ENCODE measurements at regions not wholly inside any gene's neighbourhood (a gene's known extent, or its start where the extent isn't known, plus 50 kb on each side); places are given as distances from the start of the nearest gene placed in this dataset.

DNA sequence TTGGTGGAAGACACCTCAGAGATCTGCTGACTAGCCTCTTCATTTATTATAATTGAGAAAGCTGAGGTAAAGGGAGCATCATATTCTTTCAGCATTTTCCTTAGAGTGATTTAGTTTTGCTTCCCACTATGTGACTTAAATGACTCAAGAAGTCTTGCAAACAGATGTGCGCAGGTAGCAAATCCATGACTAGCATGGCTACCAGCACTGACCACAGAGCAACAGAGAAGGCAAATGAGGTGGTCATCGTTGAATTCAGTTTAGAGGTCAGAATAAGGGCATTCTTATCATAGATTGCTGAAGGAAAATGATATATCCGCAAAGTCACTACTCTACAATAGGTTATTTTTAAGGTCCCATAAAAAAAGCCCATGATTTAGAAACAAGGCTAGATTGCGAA lies 162.2 kb downstream of the PIK3R1 start:
- POLR2A ChIA-PET = no interaction called here
- DNase-seq (ENCODE audit: low read depth) = no peak
- no peaks in the 10 kb centered on the region for H3K36me3 ChIP-seq (ENCODE audit: control insufficient read depth, insufficient read depth, low read length)
- H3K4me3 ChIP-seq (ENCODE audit: low read depth, low read length) = no peak overlapping the region
- no peaks in the 10 kb centered on the region for H3K27me3 ChIP-seq (ENCODE audit: control insufficient read depth, insufficient read depth, low read length)
- no peak for TF ChIP-seq CTCF (IDR thresholded peaks at IDR 0.05; ENCODE audit: insufficient read depth, low read depth, low read length)
- CTCF ChIA-PET = interaction anchor here (0.8 to 2.5 kb wide), 3 partner anchors 10 to 44 kb away, joined by 3 to 10 read pairs (median 3); no protein-coding TSS in a partner anchor

DNA sequence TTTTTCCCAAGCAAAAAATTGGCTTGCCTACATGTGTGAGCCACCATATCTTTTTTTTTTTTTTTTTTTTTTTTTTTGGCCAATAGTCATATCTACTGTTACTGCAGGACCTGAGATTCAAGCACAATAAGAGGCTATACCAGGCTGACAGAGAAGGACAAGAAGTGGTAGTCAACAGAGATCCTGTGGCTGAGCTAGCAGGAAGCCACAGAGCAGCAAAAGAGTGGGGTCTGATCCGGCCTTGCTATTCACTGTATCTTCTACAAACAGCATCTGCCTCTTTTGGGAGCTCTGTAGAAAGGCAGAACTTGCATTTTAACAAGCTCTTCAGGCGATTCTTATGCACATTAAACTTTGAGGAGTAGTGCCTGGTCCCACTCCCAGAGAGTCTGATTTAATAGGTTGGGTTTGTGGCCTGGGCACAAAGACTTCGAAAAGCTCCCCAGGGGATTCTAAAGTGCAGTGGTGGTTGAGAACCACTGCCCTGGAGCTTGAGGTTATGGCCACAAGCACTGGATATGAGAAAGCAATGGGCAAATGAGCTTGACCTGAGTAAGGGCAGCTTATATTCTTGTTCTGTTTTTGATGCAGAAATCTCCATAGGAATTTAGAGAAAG lies 162.8 kb downstream of the PIK3R1 start:
- Histone ChIP-seq H3K27me3 (ENCODE audit: control insufficient read depth, insufficient read depth, low read length) (no peaks in the 10 kb centered on the region), H3K4me3 (ENCODE audit: low read depth, low read length) (no peak overlapping the region), H3K36me3 (ENCODE audit: control insufficient read depth, insufficient read depth, low read length) (no peaks in the 10 kb centered on the region)
- TF ChIP-seq CTCF (IDR thresholded peaks at IDR 0.05; ENCODE audit: insufficient read depth, low read depth, low read length) = no peak
- DNase-seq (ENCODE audit: low read depth) = no peak
- CTCF ChIA-PET = interaction anchor here (0.6 to 2.5 kb wide), 2 partner anchors 11 to 60 kb away, joined by 3 to 10 read pairs; no protein-coding TSS in a partner anchor
- POLR2A ChIA-PET = no interaction called here

- no peaks in the 10 kb centered on the region for H3K36me3 ChIP-seq (ENCODE audit: control insufficient read depth, insufficient read depth, low read length)
- no peak for DNase-seq (ENCODE audit: low read depth)
- POLR2A ChIA-PET = no interaction called here
- TF ChIP-seq CTCF (IDR thresholded peaks at IDR 0.05; ENCODE audit: insufficient read depth, low read depth, low read length) = no peak
- CTCF ChIA-PET = no interaction called here
- H3K27me3 ChIP-seq (ENCODE audit: control insufficient read depth, insufficient read depth, low read length) = no peaks in the 10 kb centered on the region
- H3K4me3 ChIP-seq (ENCODE audit: low read depth, low read length) = no peak overlapping the region
Measured at GRCh38 chr5:68379275-68380036, 163.9 kb downstream of the PIK3R1 start.

GRCh38 chr5:68380078-68380477 lies 164.5 kb downstream of the PIK3R1 start:
- H3K4me3 ChIP-seq (ENCODE audit: low read depth, low read length) = no peak overlapping the region
- H3K27me3 ChIP-seq (ENCODE audit: control insufficient read depth, insufficient read depth, low read length) = no peaks in the 10 kb centered on the region
- ChIA-PET CTCF (no interaction called here), POLR2A (no interaction called here)
- H3K36me3 ChIP-seq (ENCODE audit: control insufficient read depth, insufficient read depth, low read length) = no peaks in the 10 kb centered on the region
- TF ChIP-seq CTCF (IDR thresholded peaks at IDR 0.05; ENCODE audit: insufficient read depth, low read depth, low read length) = no peak
- DNase-seq (ENCODE audit: low read depth) = no peak

GRCh38 chr5:68381060-68381459 lies 165.5 kb downstream of the PIK3R1 start:
- ChIA-PET POLR2A (no interaction called here), CTCF (interaction anchor here (0.6 to 0.8 kb wide), 2 partner anchors 9 to 203 kb away, joined by 3 read pairs; no protein-coding TSS in a partner anchor)
- no peak for TF ChIP-seq CTCF (IDR thresholded peaks at IDR 0.05; ENCODE audit: insufficient read depth, low read depth, low read length)

More at GRCh38 chr5:68381060-68381459, 165.5 kb downstream of the PIK3R1 start:
- Histone ChIP-seq H3K36me3 (ENCODE audit: control insufficient read depth, insufficient read depth, low read length) (no peaks in the 10 kb centered on the region), H3K27me3 (ENCODE audit: control insufficient read depth, insufficient read depth, low read length) (no peaks in the 10 kb centered on the region), H3K4me3 (ENCODE audit: low read depth, low read length) (no peak overlapping the region)
- DNase-seq (ENCODE audit: low read depth) = no peak

Data from BJ (cell line).